GM03348 (cell line): ENCODE measurements at regions not wholly inside any gene's neighbourhood (a gene's known extent, or its start where the extent isn't known, plus 50 kb on each side); places are given as distances from the start of the nearest gene placed in this dataset.
A peak's percentile ranks its signal among the peaks of the same experiment; 100 is the strongest.

ENCODE experiments used
- DNase-seq: peaks from one replicate; pipeline ENCODE4 v3.0.0; 2012; ENCODE audit warnings: low spot score

DNA sequence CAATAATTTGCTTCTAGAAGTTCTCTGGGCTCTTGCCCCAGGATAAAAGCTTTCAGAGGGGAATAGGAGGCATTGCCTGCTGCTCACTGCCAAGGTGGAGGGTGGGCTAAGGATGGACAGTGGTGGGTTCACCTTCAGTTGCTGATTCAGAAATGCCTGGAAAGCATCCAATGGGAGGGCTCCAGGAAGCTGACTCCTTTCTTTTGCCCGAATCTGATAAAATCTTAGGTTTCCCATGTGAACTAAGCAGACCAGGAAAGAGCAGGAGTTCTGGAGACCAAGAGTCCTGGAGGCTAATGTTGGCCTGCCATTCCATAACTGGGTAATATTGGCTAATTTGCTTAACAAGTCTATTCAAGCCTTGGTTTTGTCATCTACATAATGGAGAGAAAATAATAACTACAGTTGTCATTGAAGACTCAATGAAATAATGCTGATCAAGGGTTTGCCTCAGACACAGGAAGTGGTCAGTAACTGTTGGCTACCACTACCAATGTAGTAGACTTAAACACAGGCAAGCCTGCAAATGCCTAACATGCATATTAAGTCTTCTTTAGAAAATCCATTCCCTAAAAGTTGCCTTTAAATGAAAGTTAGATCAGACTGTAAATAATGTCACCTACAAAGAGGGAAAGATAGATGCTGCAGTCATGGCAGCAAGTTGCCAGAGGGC, 528.4 kb upstream of the NBEA start:
- DNase-seq, result no peak

DNA sequence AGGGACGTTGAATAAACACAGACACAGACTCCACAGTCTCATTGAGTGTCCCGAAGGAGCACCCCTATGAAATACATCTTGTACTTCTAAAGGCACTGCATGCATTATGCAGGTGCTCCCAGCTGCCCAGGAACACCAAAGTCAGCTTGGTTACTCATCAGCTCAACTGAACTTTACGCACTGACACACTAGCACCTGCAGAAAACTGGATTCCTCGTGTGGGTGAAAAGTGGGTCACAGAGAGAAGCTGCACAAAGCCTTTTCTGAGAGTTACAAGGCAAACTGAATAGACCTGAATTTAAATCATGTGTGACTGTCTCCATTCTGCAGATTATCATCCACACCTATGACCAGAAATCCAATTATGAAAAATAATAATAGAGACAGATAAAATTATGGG, 527.5 kb upstream of the NBEA start:
- DNase-seq, result no peak

DNA sequence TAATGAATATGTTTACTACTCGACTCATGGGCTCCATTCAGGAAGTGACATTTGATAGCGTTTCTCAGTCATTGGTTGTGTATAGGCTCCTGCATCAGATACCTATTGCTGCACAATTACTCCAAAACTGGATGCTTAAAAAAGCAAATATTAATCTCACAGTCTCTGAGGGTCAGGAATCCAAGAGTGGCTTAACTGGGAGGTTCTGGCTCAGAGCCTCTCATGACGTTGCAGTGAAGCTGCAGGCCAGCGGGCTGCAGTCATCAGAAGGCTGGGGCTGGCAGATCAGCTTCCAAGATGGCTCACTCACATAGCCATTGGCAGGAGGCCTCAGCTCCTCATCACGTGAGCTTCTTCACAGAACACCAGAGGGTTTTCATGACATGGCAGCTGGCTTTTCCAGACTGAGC, 525.1 kb upstream of the NBEA start:
- DNase-seq, result peak; percentile 65

DNA sequence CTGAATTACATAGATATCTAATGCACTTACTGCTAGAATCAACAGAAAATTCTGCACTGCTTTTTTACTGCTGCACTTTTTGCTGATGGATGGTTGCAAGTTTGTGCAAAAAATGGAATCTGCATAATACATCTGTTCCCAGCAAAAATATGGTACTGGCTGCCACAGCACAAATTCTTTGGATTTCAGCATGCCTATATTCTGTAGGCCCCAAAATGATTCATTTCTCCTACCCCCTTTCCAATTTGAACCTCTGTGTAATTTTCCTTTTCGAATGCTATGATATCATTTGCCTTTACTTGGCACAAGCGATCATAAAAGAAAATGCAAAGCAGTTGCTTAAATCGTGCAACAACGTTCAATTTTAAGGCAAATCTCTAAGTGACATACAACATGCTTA, 524.2 kb upstream of the NBEA start:
- no peak for DNase-seq

DNA sequence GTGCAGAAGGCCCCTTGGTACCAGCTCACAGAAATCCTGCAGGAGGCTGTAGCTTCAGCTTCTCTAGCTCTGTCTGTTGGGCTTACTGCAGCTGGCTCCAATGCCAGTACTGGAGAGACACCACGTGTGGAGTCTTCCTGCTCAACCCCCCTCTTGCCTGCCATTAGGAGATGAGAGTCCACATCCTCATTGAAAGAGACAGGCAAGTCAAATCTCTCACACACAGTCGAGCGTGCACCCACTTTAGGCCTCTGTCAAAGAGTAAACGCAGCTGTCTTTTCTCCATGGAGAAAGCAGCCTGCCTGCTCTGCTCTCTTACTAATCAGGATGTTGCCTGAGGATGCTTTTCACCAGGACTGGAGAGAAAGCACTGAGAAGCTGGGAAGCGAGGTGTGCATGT, 523.0 kb upstream of the NBEA start:
- DNase-seq, result no peak

DNA sequence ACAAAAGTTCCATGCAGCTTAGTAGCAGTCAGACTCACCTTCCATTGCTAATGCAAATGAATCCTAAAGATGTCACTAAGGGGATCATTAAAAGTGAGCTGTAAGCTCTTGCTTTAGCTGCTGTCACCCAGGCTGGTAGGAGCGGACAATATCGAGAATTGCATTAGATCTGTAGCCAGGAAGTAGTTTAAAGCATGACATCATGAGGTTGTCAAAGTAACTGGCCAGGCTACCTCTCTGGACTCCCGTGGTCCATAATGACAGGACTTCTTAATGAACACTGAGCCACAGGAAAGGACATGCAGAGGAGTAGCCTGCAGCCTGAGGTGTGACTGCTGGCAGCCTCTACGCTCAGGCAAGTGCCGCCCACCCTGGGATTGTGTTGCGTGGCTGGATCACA, 522.3 kb upstream of the NBEA start:
- DNase-seq, result no peak

DNA sequence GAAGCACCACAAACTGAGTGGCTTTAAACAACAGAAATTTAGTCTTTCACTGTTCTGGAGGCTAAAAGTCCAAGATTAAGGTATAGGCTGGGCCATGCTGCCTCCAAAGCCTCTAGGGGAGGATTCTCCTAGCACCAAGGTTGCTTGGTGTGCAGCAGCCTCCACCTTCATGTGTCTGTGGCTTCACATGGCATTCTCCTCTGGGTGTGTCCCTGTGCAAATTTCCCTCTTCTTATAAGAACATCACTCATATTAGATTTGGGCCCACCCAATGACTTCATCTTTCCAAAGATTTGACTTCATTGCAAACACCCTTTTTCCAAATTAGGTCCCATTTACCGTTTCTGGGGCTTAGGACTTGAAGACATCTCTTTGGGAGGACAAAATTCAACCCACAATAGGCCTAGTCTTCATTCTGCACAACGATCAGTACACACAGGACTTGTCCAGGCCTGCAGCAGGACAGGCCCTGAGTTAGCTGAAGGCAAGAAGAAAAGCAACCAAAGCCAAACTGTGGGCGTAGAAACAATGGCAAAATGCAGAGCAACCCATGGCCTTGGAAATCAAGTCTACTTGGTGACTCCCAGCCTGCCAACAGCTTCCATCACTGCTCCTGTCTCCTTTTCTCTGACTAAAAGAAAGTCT, 521.2 kb upstream of the NBEA start:
- no peak for DNase-seq

DNA sequence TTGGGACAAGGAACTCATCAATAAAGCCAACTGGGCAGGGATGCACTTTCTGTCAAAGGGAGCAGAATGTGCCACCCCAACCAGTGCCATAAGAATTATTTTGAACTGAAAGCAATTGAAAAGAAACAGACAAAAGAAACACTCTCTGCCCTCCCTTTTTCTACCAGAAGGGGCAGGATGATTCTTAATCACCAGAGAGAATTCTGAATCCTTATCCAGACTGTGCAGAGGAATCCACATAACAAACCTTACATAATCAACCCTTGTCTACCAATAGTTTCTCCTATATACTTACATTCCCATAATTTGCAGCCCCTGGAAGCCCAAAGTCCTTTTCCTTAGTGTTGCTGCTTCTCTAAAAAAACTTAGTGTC, 520.7 kb upstream of the NBEA start:
- no peak for DNase-seq

DNA sequence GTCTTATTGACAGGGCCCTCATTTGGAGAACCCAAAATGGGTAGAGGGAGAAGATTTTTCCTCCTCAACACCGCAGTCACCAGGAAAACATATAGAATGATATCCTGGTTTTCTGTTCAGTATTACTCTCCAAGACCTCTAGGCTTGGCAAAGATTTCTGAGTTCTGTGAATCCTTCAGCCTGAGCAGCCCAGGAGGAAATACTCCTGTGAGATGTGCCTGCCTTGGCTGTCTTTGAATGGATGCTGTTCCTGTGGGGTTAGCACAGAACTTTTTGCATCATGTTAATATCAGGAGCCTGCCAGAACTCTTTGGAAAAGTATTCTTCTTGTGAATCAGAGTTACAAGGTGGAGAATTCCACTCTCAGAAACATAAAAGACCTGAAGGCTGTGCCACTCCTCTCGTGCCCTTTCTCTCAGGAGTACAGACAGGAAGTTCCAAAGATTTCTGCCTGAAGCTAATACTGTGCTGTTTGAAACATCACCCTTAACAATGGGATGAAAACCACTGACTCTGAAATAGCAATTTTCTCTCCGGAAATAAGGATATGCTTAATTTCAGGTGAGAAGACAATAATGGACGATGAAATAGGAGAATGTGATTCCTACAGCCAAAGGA, 520.1 kb upstream of the NBEA start:
- no peak for DNase-seq

DNA sequence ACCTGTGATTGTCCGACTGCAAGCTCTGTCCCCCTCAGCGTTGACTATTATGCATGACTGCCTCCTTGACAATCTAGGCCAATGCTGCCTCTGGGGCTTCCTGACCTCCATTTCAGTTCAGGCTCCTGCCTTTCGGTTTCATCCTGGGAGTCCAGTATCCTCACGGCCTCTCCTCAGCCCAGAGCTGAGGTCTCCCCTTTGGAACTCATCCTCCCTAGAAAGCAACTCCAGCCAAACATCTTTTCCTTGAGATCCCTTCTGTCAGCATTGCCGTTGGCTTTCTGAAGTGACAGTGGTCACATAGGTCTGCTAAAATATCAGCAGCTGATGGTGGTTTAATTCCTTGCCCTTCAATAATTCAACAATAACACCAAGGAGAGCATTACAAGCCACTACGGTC, 519.1 kb upstream of the NBEA start:
- DNase-seq, result no peak

DNA sequence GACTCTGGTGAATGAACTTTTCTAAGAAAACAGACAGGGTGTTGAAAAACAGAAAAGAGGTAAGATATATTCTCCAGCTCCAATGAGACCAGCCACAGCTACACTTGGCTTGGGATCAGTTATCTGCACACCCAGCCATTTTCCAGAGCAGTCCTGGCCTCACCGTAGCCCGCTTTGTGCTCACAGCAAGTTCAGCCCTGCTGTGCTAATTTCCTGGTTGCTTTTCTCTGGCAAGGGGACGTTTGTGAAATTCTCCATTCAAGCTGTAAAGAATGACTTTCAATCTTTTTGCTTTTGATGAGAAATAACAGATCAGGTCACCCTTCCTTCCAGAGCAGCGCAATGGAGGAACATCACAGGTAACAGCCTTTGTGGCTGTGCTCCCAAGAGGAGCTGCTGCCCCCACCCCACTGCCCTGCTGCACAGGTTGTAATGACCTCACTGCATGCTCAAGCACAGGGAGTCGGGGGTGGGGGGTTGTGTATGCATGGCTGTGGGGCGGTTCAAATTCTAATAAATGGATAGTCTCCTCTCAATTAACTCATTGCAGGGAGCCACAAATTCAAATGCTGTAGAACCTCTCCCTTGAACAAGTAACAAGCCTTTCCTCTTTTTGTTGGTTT, 516.6 kb upstream of the NBEA start:
- DNase-seq, result no peak

DNA sequence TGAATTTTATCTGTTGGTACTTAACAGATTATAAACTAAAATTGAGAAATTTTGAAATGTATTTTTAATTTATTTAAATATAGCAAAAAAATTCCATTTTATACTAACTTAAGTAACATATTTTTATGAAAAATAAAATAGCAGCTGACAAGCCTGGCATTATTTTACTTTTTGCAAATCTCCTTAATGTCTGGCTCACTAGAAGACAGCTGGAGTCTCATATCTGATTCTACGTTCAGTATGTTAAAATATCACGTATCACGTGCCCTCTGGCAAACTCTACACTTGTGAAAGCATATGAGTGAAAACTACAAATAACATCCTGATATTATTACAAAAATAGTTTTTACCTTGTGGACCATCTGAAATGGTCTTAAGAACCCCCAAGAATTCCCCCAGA, 513.2 kb upstream of the NBEA start:
- DNase-seq, result no peak

DNA sequence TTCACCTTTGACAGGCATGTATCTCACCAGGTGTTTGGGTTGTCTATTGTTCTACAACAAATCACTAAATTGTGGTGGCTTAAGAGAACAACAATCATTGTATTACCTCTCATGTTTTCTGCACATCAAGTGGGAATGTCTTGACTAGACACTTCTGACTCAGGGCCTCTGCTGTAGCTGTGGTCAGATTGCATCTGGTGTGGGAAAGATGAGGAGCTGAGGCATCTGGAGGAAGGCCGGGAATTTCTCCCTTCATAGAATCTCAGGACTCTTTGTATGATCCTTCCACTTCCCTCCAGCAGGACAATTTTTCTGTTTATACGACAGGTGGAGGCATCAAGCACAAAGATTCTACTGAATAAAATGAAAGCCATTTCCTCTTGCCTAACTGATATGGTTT, 511.8 kb upstream of the NBEA start:
- DNase-seq, result peak; percentile 12

DNA sequence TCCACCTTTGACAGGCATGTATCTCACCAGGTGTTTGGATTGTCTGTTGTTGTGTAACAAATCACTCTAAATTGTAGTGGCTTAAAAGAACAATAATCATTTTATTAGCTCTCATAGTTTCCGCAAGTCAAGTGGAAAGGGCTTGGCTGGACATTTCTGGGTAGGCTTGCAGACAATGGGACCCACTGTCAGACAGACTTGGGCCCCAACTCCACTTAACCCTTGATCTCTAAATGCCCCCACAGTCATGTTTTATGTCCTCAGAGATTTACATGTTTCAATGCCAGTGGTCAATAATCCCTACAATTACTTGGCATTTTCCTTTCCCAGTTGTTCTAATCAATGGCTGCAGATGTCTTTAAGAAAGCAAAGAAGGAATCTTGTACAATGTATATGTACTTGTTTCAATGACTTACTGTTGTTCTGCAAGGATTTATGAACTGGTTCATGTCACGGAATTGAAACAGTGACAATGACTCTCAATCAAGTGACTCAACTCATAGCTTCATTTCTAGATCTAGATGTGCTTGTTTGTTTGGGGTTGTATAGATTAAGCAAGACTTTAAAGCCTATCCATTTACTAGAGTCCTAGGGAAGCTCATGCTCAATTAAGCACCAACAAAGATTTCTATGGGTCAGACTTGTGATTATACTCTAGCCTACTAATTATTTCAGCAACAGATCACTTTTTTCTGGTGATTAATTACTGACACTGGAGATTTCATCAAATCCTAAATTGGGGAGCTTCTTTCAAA, 510.1 kb upstream of the NBEA start:
- DNase-seq, result no peak

DNA sequence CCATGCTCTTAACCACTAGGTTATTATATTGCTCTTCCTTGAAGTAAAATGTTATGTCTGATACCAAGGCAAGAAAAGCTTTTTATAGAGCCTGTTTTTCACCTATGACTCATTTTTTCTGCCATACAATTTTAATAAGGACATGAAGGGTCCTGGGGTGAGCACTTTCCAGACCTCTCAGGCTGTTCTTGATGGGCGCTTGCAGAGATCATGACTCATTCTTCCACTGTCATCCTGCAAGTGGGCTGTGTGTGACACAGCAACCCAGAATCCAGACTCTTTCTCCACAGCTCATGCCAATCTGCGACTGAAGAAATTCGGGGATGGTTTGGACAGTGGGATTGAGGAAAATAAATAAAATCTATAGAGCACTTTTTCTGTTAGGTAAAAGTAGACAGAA, 506.7 kb upstream of the NBEA start:
- DNase-seq, result no peak

DNA sequence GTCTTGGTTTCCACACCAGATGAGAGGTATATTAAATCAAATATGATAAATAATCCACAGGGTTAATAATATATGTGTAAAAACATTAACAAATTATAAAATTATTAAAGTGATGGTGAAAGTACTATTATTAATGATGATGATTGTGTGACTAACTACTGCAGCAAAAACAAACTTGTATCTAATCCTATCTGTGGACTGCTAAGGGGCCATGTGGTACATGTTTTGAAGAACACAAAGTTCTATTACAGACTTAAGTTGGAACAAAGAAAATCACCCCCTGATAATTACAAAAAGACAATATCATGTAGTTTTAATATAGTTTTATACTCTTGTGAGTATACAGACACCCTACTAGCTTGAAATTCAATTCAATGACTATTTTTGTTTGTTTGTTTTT, 504.2 kb upstream of the NBEA start:
- no peak for DNase-seq

DNA sequence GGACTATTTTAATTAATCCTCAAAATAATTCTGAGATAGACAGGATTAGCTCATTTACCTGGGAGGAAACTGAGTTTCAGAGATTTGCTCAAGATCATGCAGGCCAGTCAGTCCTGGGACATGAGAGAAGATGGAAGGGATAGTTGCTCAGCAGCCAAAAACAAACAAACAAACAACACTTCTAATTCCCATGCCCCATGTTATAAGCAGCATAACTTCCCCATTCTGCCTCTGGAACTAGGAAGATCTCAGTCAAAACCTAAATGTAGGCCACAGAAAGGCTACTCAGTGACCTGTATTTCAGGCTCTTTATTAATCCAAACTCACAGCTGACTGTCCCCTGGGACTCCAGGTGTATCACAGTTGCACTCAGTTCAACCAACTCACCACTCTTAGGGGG, 489.2 kb upstream of the NBEA start:
- no peak for DNase-seq

DNA sequence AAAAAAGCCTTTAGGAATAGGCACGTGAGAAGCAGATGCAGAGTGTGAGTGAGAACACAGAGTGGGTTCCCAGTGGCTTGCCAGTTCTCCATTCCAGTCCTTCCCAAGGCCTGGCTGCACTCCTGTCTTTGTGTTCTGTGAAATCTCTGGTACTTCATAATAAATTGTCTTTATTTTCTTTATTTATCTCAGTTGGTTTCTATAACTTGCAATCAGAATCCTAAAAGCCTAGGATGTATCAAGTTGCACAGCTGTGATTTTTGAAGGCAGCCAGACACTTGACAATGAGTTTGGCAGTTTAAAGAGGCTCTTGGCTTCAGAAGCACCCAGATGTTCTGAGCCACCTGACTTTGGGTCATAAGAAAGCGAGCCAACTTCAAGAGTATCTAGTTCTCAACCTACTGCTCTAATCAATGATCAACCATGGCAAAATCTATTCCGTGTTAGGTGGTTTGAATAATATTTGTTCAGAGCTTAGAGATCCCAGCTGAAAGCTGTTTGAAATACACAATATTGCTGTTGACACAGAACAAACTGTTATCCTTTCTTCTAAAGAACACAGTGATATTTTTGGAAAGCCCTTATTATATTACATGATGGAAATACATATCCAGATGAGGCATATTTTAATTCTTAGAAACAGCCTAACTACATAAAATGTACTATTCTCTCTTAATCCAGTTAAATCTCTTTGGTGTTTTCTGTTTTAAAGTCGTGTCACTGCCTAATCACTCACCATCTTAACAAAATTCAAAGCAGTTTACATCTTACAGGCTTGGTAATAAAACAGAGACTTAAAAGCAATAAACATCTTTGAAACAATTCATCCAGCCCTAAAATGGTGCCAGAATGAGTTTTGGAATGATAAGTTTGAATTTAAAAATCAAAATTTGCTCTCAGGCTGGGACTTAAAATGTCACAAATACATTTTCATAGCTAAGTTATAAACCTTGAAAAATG, 483.0 kb upstream of the NBEA start:
- DNase-seq, result no peak

DNA sequence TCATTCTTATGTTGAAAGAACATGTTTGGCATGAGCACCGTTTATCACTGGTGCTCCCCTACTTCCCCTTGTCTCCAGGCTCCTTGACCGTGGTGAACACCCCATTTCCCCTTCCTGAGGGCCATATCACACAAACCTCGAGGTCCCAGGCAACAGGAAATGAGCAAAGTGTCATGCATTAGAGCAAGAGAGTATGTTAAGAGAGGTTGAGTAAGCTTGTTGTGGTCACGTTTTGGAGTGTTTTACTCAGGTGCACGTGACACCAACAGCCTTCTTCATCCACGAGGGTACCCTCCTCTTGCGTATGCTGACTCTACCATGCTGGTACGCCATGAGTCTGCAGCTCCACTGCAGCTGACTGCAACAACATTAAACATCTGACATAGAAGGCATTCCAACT, 482.2 kb upstream of the NBEA start:
- DNase-seq, result no peak

DNA sequence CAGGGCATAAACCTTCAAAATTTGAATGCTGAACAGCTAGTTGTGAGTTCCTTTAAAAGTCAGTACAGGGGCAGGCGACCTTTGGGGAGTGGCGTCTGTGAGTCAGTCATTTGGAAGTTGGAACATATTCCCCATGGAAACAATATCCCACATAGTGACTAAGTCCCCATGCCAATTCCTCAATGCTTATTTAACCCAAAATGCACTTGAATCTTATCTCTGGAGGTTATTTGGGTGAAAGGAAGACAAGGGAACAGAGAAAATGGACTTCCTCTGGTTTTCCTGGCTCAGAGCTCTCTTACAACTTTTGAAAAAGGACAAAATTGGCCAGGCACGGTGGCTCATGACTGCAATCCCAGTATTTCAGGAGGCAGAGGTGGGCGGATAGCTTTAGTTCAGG, 479.2 kb upstream of the NBEA start:
- peak; percentile 54 for DNase-seq

DNA sequence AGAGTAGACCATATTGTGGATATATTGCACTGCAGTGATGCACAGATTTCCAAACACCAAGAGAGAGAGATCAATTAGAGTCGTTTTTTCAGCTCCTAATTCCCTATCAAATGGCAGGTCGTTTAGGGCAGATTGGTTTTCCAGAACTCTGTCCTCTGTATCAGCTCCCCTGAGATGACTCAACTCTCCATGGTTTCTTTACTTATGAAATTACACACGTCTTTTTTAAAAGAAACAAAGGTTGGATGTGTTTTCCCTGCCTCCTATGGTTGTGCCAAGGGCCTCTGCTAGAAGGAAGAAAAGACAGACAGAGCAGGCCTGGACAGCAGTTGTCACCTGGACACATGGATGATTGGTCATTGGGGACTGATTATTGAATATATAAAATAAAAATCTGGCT, 478.1 kb upstream of the NBEA start:
- no peak for DNase-seq
